Endothelial cell of umbilical vein (primary cell): ENCODE measurements at regions not wholly inside any gene's neighbourhood (a gene's known extent, or its start where the extent isn't known, plus 50 kb on each side); places are given as distances from the start of the nearest gene placed in this dataset.
A peak's percentile ranks its signal among the peaks of the same experiment; 100 is the strongest.

Experiments
- BruUV-seq: library from RNA; stranded (reverse); fragments of 400-500 nt; replicated peaks from 2 replicates; lab custom pipeline; 2021; lab: Mats Ljungman, UMichigan
- CTCF ChIA-PET: fragments of 300-600, 350-600 bp; sonication (Branson Sonifier 250); formaldehyde crosslinking; loops from one replicate; lab custom pipeline; 2021; ENCODE audit warnings: antibody characterized with exemption, inconsistent platforms; lab: Charles Lee
- POLR2A ChIA-PET: fragments of 300-600, 350-600 bp; sonication (Branson Sonifier 250); formaldehyde crosslinking; loops from one replicate; lab custom pipeline; 2021; ENCODE audit warnings: antibody characterized with exemption, inconsistent platforms; lab: Charles Lee
- DNase-seq: peaks from one replicate; pipeline ENCODE4 v3.0.0-alpha.2; 2011; ENCODE audit warnings: low read depth, low spot score
- FAIRE-seq: peaks from 2 replicates; lab custom pipeline; 2011; peaks lifted over from hg19 to GRCh38; lab: Jason Lieb, UNC
- H2AFZ ChIP-seq: 2 replicates; pipeline ENCODE4 v1.6.0; 2012; ENCODE audit warnings: low read depth, low read length, control low read depth, inconsistent platforms
- H3K27ac ChIP-seq: 2 replicates; pipeline ENCODE4 v1.5.1; 2011; ENCODE audit warnings: low read depth, mild to moderate bottlenecking, control low read depth, low read length, moderate library complexity; ENCODE audit not compliant: insufficient read depth
- H3K27me3 ChIP-seq, 2 experiments: 2 replicates each; pipeline versions ENCODE4 v1.6.0 to v1.6.1; 2011; ENCODE audit warnings: low read length in 2 of 2, mixed read lengths in 1 of 2; ENCODE audit not compliant: control insufficient read depth in 2 of 2, insufficient read depth in 2 of 2
- H3K36me3 ChIP-seq, 2 experiments: 2 replicates in 1 of 2; 3 replicates in 1 of 2; pipeline ENCODE4 v1.5.1; 2011; ENCODE audit warnings: low read length in 2 of 2, mild to moderate bottlenecking in 1 of 2, moderate library complexity in 1 of 2; ENCODE audit not compliant: control insufficient read depth in 2 of 2, insufficient read depth in 2 of 2; ENCODE audit errors: extremely low read depth in 1 of 2
- H3K4me1 ChIP-seq: 3 replicates; pipeline ENCODE4 v1.5.1; 2011; ENCODE audit warnings: mild to moderate bottlenecking, low read length; ENCODE audit not compliant: control insufficient read depth, insufficient read depth; ENCODE audit errors: extremely low read depth
- H3K4me2 ChIP-seq: 2 replicates; pipeline ENCODE4 v1.6.1; 2011; ENCODE audit warnings: low read length, control low read depth, mixed read lengths; ENCODE audit not compliant: insufficient read depth
- H3K4me3 ChIP-seq, 3 experiments: fragments of 200-600 bp in 1 of 3; sonication (generic), shearing (Covaris generic) in 1 of 3; replicated peaks in 1 of 3; 2 replicates each; pipeline ENCODE4 v1.5.1; 2011 to 2016; ENCODE audit warnings: control low read depth in 3 of 3, low read length in 3 of 3, mild to moderate bottlenecking in 2 of 3, inconsistent platforms in 1 of 3, low read depth in 1 of 3, moderate library complexity in 1 of 3; ENCODE audit not compliant: insufficient read depth in 1 of 3
- H3K79me2 ChIP-seq: 2 replicates; pipeline ENCODE4 v1.6.0; 2012; ENCODE audit warnings: low read length, inconsistent platforms; ENCODE audit not compliant: control insufficient read depth, insufficient read depth
- H3K9ac ChIP-seq: replicated peaks from 2 replicates; pipeline ENCODE3; 2011; ENCODE audit warnings: low read length, control low read depth; ENCODE audit not compliant: insufficient read depth; ENCODE audit errors: extremely low read depth
- H3K9me1 ChIP-seq: replicated peaks from 3 replicates; pipeline ENCODE4 v1.6.0; 2011; ENCODE audit warnings: mild to moderate bottlenecking, low read length; ENCODE audit not compliant: control insufficient read depth, insufficient read depth; ENCODE audit errors: extremely low read depth
- H3K9me3 ChIP-seq: replicated peaks from 2 replicates; pipeline ENCODE4 v1.5.1; 2012; ENCODE audit warnings: low read length, inconsistent platforms; ENCODE audit not compliant: control insufficient read depth, insufficient read depth
- H4K20me1 ChIP-seq: replicated peaks from 2 replicates; pipeline ENCODE3; 2011; ENCODE audit warnings: mild to moderate bottlenecking, low read length; ENCODE audit not compliant: control insufficient read depth, insufficient read depth; ENCODE audit errors: extremely low read depth
- CTCF ChIP-seq, 2 donors: IDR thresholded peaks; 1 replicate in 1 of 2; 2 replicates in 1 of 2; pipeline ENCODE4 v1.5.1; 2011; ENCODE audit warnings: low read length in 2 of 2, mild to moderate bottlenecking in 2 of 2, moderate library complexity in 2 of 2, control low read depth in 1 of 2, inconsistent platforms in 1 of 2, low read depth in 1 of 2; ENCODE audit not compliant: insufficient read depth in 1 of 2; ENCODE audit errors: extremely low read depth in 1 of 2
- EZH2 ChIP-seq: IDR thresholded peaks from 2 replicates; pipeline ENCODE4 v1.6.1; 2012; ENCODE audit warnings: borderline replicate concordance, low read depth, mild to moderate bottlenecking, moderate library complexity, low read length, inconsistent platforms; ENCODE audit not compliant: severe bottlenecking
- FOS ChIP-seq: IDR thresholded peaks from 2 replicates; pipeline ENCODE4 v1.6.1; 2011; ENCODE audit warnings: mild to moderate bottlenecking, low read length, moderate library complexity, borderline replicate concordance; ENCODE audit not compliant: insufficient read depth
- GATA2 ChIP-seq: IDR thresholded peaks from 2 replicates; pipeline ENCODE4 v1.7.0; 2011; ENCODE audit warnings: low read depth, mild to moderate bottlenecking, moderate library complexity, mixed read lengths, low read length; ENCODE audit not compliant: insufficient read length, insufficient read depth
- JUN ChIP-seq: IDR thresholded peaks from 2 replicates; pipeline ENCODE4 v1.6.1; 2011; ENCODE audit warnings: borderline replicate concordance, low read depth; ENCODE audit not compliant: insufficient read length, insufficient read depth
- MAX ChIP-seq: IDR thresholded peaks from 2 replicates; pipeline ENCODE4 v1.6.1; 2011; ENCODE audit not compliant: insufficient read depth, insufficient read length
- MYC ChIP-seq: IDR thresholded peaks from one replicate; pipeline ENCODE4 v1.6.1; 2011; ENCODE audit warnings: mild to moderate bottlenecking, low read depth, low read length
- POLR2A ChIP-seq: IDR thresholded peaks from 2 replicates; pipeline ENCODE4 v1.6.1; 2012; ENCODE audit warnings: low read depth, mild to moderate bottlenecking, control low read depth, low read length
- POLR2AphosphoS5 ChIP-seq: IDR thresholded peaks from 2 replicates; pipeline ENCODE4 v1.6.1; 2012; ENCODE audit warnings: low read depth, mild to moderate bottlenecking, control low read depth, low read length, moderate library complexity; ENCODE audit not compliant: insufficient read depth
- dilution Hi-C: fragments of 300-500 bp; cut with MboI; formaldehyde crosslinking; loops from one replicate; pipeline ENCODE4 v1.15.0; 2019; ENCODE audit warnings: low sequenced_read_pairs; ENCODE audit not compliant: extremely low pct_ligation_motif_present
- intact Hi-C: fragments of 100-400 bp; cut with micrococcal nuclease; formaldehyde crosslinking; loops from one replicate; pipeline ENCODE4 v1.10.0; 2022

GRCh38 chr11:8779107-8779506 is 96.5 kb downstream of the RPL27A start:
- Histone ChIP-seq H3K36me3 (no peaks in the 10 kb centered on the region), H3K9me1 (no peaks in the 10 kb centered on the region), H3K9me3 (no peaks in the 10 kb centered on the region), H3K27me3 (no peaks in the 10 kb centered on the region), H3K27ac (no peak overlapping the region), H4K20me1 (no peaks in the 10 kb centered on the region), H3K79me2 (no peaks in the 10 kb centered on the region), H3K4me1 (no peaks in the 10 kb centered on the region), H3K4me3 (no peak overlapping the region), H2AFZ (no peak overlapping the region), H3K4me2 (no peak overlapping the region), H3K9ac (no peak overlapping the region)
- dilution Hi-C loops = no loop called here
- TF ChIP-seq POLR2AphosphoS5 (no peak), GATA2 (no peak), CTCF (IDR thresholded peaks at IDR 0.05; ENCODE audit: extremely low read depth in 1 of 2, insufficient read depth in 1 of 2, low read depth in 1 of 2, low read length in 2 of 2) (no peak), JUN (no peak), MYC (no peak), EZH2 (no peak), FOS (no peak), MAX (no peak), POLR2A (no peak)
- ChIA-PET POLR2A (no interaction called here), CTCF (no interaction called here)
- DNase-seq = no peak
- FAIRE-seq = peak; percentile 55
- BruUV-seq = no TSS peak
- intact Hi-C loops = no loop called here
